Transverse colon (tissue), 4 donors: ENCODE measurements at regions not wholly inside any gene's neighbourhood (a gene's known extent, or its start where the extent isn't known, plus 50 kb on each side); places are given as distances from the start of the nearest gene placed in this dataset.

Source experiments
- DNase-seq: peaks from one replicate; pipeline ENCODE4 v3.0.0-alpha.2; 2019
- H3K27ac ChIP-seq, 4 donors: fragments of 200-600 bp; sonication (generic); 2 replicates each; pipeline ENCODE4 v1.5.1; 2016 to 2018; ENCODE audit warnings: inconsistent platforms in 4 of 4
- H3K27me3 ChIP-seq: fragments of 200-600 bp; sonication (generic); 2 replicates; pipeline ENCODE4 v1.5.1; 2017; ENCODE audit warnings: inconsistent platforms
- H3K36me3 ChIP-seq, 4 donors: fragments of 200-600 bp; sonication (generic); 2 replicates each; pipeline ENCODE4 v1.5.1; 2017 to 2019; ENCODE audit warnings: inconsistent platforms in 4 of 4
- H3K4me1 ChIP-seq, 4 donors: fragments of 200-600 bp; sonication (generic); 2 replicates each; pipeline ENCODE4 v1.5.1; 2017 to 2020; ENCODE audit warnings: inconsistent platforms in 4 of 4
- H3K4me3 ChIP-seq, 4 donors: fragments of 200-600 bp; sonication (generic); 1 replicate in 1 of 4; 2 replicates in 3 of 4; pipeline versions ENCODE4 v1.5.1 to v1.6.1; 2017 to 2019; ENCODE audit warnings: inconsistent platforms in 4 of 4
- H3K9me3 ChIP-seq, 2 donors: fragments of 200-600 bp; sonication (generic); 2 replicates each; pipeline ENCODE4 v1.5.1; 2017 to 2019; ENCODE audit warnings: inconsistent platforms in 2 of 2
- EP300 ChIP-seq: sonication (generic); formaldehyde crosslinking; IDR thresholded peaks from one replicate; pipeline ENCODE4 v1.6.1; 2017; ENCODE audit warnings: antibody characterized with exemption, low read depth
- POLR2A ChIP-seq: fragments of 450-650 bp; IDR thresholded peaks from one replicate; pipeline ENCODE4 v1.6.1; 2016; ENCODE audit warnings: antibody characterized with exemption, mild to moderate bottlenecking, moderate library complexity
- POLR2AphosphoS5 ChIP-seq, 3 donors: sonication (generic); formaldehyde crosslinking; IDR thresholded peaks; one replicate each; pipeline ENCODE4 v1.6.1; 2016; ENCODE audit warnings: antibody characterized with exemption in 3 of 3
- WGBS, 2 donors: methylation state at CpG; one replicate each; pipeline ENCODE4 v1.1.5; 2018; ENCODE audit warnings: low coverage in 1 of 2; 5-methylcytosine and 5-hydroxymethylcytosine counted together
- in situ Hi-C, 4 donors: fragments of 200-750 bp; cut with MboI; loops; one replicate each; pipeline versions ENCODE4 v1.15.0 to v1.15.1; 2017; ENCODE audit warnings: low sequenced_read_pairs in 3 of 4, low pct_ligation_motif_present in 1 of 4, low pct_unique_long_range_greater_than_20kb in 1 of 4
- intact Hi-C: fragments of 100-400 bp; cut with DNase I; formaldehyde crosslinking; loops from one replicate; pipeline ENCODE4 v1.15.1; 2023; ENCODE audit warnings: low total_unique reads
- TF ChIP-seq, protein P1 (sequence below), 5 experiments: fragments of 200-600 bp in 3 of 5; fragments of 450-650 bp in 2 of 5; sonication (generic) in 3 of 5; IDR thresholded peaks; 1 replicate in 2 of 5; 2 replicates in 3 of 5; pipeline ENCODE4 v1.5.1; 2016 to 2017; ENCODE audit warnings: antibody characterized with exemption in 5 of 5, inconsistent platforms in 3 of 5, mild to moderate bottlenecking in 2 of 5, moderate library complexity in 1 of 5

DNA sequence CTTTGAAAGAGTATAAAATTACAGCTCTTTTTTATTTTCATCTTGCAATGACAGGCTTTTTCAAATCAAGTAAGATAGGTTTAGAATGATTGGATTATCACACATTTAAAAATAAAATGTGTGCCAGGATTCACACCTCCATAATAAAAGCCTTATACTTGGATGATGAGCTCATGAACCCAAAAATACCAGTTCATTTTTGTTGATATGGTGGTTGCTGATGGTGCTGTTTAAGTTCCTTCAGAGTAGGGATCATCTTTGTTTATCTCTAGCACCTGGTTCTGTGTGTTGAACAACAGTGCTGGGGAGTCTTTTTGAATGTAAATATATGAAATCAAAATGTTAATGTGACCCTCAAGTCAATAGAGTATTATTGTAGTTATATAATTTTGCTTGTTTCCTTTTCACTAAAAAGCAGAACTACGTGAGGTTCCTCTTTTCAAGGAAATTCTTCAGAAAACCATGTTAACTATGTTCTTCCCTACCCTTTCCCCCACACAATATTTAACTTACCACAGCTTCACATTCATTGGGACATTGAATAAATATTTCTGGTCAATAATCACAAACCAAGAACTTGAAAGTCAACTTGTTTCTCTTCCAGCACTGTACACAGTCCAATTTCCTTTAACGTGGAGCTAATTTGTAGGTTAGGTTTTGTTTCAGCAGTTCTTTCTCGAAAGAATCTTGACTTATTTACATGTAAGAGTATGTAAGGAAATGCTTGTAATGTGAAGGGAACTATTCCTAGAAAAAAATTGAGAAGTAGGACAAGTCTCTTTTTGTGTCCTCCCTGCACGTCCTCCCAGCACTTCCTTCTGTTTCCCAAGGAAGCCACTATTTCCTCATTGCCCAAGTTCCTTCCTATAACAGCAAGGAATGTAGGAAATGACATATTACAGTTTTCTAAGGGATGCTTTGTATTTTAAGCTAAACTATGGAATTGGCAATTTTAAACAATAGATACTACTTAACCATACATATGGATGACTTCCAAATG is 945.9 kb upstream of the CITED2 start:
- 34 to 49% methylated on average over 4 of the region's 4 CpGs for WGBS, 2 donors
- Histone ChIP-seq H3K27me3 (no peaks in the 10 kb centered on the region), H3K4me3 (no peak overlapping the region)

DNA sequence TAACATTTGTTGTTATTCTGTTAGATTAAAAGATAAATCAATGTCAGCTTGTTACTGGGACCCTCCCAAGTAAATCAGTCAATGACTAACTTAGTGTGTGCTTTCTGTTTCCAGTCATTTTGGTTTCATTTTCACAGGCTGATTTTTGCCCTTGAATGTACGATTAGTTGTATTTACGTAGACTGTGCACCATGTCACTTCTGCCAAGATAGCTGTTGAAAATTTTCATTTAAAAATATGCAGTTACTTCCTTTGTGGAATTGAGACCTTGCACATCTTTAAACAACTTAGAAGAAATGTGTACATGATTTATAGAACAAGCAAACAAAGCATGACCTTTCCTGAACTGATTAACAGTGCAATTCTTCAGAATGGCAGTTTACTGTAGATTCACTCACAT is 944.8 kb upstream of the CITED2 start:
- Histone ChIP-seq H3K27me3 (no peaks in the 10 kb centered on the region), H3K9me3 (no peaks in the 10 kb centered on the region), H3K4me3 (no peak overlapping the region), H3K36me3 (no peaks in the 10 kb centered on the region), H3K27ac (peak overlapping the region in 3 of 4 donors; percentile 8 to 48 (median 9)), H3K4me1 (peaks cover 0 to 14% (median 4%) of the 10 kb centered on the region in 4 donors)
- no peak for DNase-seq
- in situ Hi-C loops: no loop called here
- TF ChIP-seq POLR2A (no peak), POLR2AphosphoS5 (IDR thresholded peaks at IDR 0.05) (no peak), EP300 (no peak)
- TF ChIP-seq, protein P1, sequence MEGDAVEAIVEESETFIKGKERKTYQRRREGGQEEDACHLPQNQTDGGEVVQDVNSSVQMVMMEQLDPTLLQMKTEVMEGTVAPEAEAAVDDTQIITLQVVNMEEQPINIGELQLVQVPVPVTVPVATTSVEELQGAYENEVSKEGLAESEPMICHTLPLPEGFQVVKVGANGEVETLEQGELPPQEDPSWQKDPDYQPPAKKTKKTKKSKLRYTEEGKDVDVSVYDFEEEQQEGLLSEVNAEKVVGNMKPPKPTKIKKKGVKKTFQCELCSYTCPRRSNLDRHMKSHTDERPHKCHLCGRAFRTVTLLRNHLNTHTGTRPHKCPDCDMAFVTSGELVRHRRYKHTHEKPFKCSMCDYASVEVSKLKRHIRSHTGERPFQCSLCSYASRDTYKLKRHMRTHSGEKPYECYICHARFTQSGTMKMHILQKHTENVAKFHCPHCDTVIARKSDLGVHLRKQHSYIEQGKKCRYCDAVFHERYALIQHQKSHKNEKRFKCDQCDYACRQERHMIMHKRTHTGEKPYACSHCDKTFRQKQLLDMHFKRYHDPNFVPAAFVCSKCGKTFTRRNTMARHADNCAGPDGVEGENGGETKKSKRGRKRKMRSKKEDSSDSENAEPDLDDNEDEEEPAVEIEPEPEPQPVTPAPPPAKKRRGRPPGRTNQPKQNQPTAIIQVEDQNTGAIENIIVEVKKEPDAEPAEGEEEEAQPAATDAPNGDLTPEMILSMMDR (IDR thresholded peaks at IDR 0.05): no peak
- WGBS, 2 donors: 19 to 22% methylated on average over 2 of the region's 2 CpGs
- intact Hi-C loops: no loop called here

More for the DNA sequence above, 945.9 kb upstream of the CITED2 start:
- Histone ChIP-seq H3K27ac (peak overlapping the region in 2 of 4 donors; percentile 34 to 48), H3K9me3 (no peaks in the 10 kb centered on the region), H3K4me1 (peaks cover 0 to 14% (median 4%) of the 10 kb centered on the region in 4 donors), H3K36me3 (no peaks in the 10 kb centered on the region)
- intact Hi-C loops: no loop called here
- in situ Hi-C loops: no loop called here
- TF ChIP-seq, protein P1 (IDR thresholded peaks at IDR 0.05): no peak
- TF ChIP-seq POLR2A: no peak
- no peak for TF ChIP-seq EP300
- TF ChIP-seq POLR2AphosphoS5 (IDR thresholded peaks at IDR 0.05): no peak
- no peak for DNase-seq

DNA sequence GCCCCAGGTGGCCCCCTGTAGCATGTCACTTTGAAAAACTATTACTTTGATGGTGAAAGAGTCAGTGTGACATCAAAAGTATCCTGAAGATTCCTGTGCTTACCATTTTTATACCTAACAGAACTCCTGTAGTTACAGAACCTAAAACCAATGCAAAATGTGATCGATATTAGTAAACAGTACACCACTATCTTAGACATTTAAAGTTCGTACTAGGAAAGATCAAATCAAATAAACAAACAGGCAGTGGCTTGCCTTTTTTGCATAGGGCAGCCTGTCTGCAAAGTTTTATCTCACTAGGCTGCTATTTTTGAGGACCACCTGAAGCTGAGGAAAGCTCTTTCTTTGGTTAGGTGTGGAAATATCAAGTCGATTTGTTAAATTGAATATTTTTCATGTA is 944.0 kb upstream of the CITED2 start:
- intact Hi-C loops: no loop called here
- no peaks in the 10 kb centered on the region for H3K36me3 ChIP-seq
- no peaks in the 10 kb centered on the region for H3K27me3 ChIP-seq
- in situ Hi-C loops: no loop called here
- no peaks in the 10 kb centered on the region for H3K9me3 ChIP-seq
- peaks cover 0 to 14% (median 4%) of the 10 kb centered on the region in 4 donors for H3K4me1 ChIP-seq
- TF ChIP-seq POLR2AphosphoS5 (IDR thresholded peaks at IDR 0.05): no peak
- TF ChIP-seq POLR2A: no peak
- TF ChIP-seq EP300: no peak
- TF ChIP-seq, protein P1 (IDR thresholded peaks at IDR 0.05): no peak
- WGBS, 2 donors: 86 to 90% methylated on average over 3 of the region's 3 CpGs
- DNase-seq: no peak
- H3K4me3 ChIP-seq: no peak overlapping the region
- no peak overlapping the region for H3K27ac ChIP-seq

DNA sequence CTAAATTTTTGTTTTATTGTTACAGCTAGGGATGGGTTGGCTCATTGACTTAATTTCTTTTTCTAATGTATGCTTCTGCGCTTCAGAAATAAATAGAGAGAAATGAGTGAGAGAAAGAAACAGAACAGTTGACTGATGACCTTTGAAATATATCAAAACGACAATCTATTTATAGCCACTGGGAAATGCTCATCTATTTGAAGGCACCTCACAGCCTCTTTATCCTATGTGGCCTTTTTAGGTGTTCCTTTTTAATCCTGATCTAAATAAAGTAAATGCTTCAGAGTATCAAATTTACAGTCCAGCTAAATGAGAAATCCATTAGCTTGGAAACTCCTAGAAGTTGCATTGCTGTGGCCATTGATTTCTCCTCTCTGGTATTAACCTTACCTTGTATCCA is 943.5 kb upstream of the CITED2 start:
- WGBS, 2 donors: 82 to 89% methylated on average over 2 of the region's 2 CpGs
- Histone ChIP-seq H3K4me1 (peaks cover 0 to 14% (median 4%) of the 10 kb centered on the region in 4 donors), H3K9me3 (no peaks in the 10 kb centered on the region), H3K27ac (no peak overlapping the region), H3K36me3 (no peaks in the 10 kb centered on the region), H3K4me3 (no peak overlapping the region), H3K27me3 (no peaks in the 10 kb centered on the region)
- TF ChIP-seq EP300: no peak
- TF ChIP-seq POLR2A: no peak
- TF ChIP-seq POLR2AphosphoS5 (IDR thresholded peaks at IDR 0.05): no peak
- TF ChIP-seq, protein P1 (IDR thresholded peaks at IDR 0.05): no peak
- intact Hi-C loops (no loop called here), in situ Hi-C loops (no loop called here)
- DNase-seq: no peak
